SK-N-SH (cell line): ENCODE measurements at regions not wholly inside any gene's neighbourhood (a gene's known extent, or its start where the extent isn't known, plus 50 kb on each side); places are given as distances from the start of the nearest gene placed in this dataset.

ENCODE experiments used
- CTCF ChIP-seq: fragments of 200-600 bp; sonication (generic); IDR thresholded peaks from 2 replicates; pipeline ENCODE4 v1.6.1; 2017; ENCODE audit warnings: antibody characterized with exemption, mild to moderate bottlenecking, moderate library complexity
- JUND ChIP-seq: IDR thresholded peaks from 2 replicates; pipeline ENCODE4 v1.4.0; 2012
- POLR2AphosphoS5 ChIP-seq: IDR thresholded peaks from 2 replicates; pipeline ENCODE4 v1.6.1; 2012; ENCODE audit warnings: low read depth, low read length
- TCF12 ChIP-seq: IDR thresholded peaks from 2 replicates; pipeline ENCODE4 v1.4.0; 2012

GRCh38 chr3:73192036-73192738, 130.7 kb downstream of the EBLN2 start:
- TF ChIP-seq POLR2AphosphoS5 = no peak
- peak; percentile 38; the same call in 1 of the 2 replicates for TF ChIP-seq CTCF
- TF ChIP-seq JUND = no peak
- no peak for TF ChIP-seq TCF12
